ENCODE measurements at regions not wholly inside any gene's neighbourhood (a gene's known extent, or its start where the extent isn't known, plus 50 kb on each side); places are given as distances from the start of the nearest gene placed in this dataset.

DNA sequence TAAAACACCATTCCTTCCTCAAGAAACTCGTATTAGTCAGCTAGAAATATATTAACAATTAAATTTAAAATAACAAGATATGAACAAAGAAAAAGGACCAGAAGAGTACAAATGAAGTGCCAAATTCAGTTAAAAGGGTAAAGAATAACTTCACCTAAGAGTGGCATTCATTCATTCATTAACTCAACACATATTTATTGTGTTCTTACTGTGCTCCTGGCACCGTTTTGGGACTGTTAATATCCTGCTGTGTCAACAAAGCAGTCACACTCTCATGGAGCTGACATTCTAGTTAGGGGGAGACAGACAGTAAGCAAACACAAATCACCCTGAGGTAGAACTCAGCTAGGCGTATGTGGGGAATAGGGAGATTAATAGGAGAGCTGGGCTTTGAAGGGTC, 123.6 kb upstream of the DPPA4 start:
- TF ChIP-seq, protein P1, sequence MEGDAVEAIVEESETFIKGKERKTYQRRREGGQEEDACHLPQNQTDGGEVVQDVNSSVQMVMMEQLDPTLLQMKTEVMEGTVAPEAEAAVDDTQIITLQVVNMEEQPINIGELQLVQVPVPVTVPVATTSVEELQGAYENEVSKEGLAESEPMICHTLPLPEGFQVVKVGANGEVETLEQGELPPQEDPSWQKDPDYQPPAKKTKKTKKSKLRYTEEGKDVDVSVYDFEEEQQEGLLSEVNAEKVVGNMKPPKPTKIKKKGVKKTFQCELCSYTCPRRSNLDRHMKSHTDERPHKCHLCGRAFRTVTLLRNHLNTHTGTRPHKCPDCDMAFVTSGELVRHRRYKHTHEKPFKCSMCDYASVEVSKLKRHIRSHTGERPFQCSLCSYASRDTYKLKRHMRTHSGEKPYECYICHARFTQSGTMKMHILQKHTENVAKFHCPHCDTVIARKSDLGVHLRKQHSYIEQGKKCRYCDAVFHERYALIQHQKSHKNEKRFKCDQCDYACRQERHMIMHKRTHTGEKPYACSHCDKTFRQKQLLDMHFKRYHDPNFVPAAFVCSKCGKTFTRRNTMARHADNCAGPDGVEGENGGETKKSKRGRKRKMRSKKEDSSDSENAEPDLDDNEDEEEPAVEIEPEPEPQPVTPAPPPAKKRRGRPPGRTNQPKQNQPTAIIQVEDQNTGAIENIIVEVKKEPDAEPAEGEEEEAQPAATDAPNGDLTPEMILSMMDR (IDR thresholded peaks at IDR 0.05; ENCODE audit: poor library complexity, severe bottlenecking) = no peak
- no peak for TF ChIP-seq TAF1 (IDR thresholded peaks at IDR 0.05; ENCODE audit: low read depth)
- no peak for TF ChIP-seq EP300 (conservative IDR thresholded peaks at IDR 0.05; ENCODE audit: poor library complexity, severe bottlenecking)
- TF ChIP-seq RAD21 (conservative IDR thresholded peaks at IDR 0.05) = no peak
- TF ChIP-seq POLR2AphosphoS5 (IDR thresholded peaks at IDR 0.05) = no peak
- no peak for TF ChIP-seq EZH2 (IDR thresholded peaks at IDR 0.05; ENCODE audit: borderline replicate concordance, insufficient read depth, low read length, poor library complexity, severe bottlenecking)
- no peak for TF ChIP-seq MXI1 (conservative IDR thresholded peaks at IDR 0.05; ENCODE audit: poor library complexity, severe bottlenecking)
- no peak for TF ChIP-seq SMC3 (conservative IDR thresholded peaks at IDR 0.05; ENCODE audit: poor library complexity)

Data from neural cell (in vitro differentiated cells).